ENCODE measurements at regions not wholly inside any gene's neighbourhood (a gene's known extent, or its start where the extent isn't known, plus 50 kb on each side); places are given as distances from the start of the nearest gene placed in this dataset.

- TF ChIP-seq SIN3A (IDR thresholded peaks at IDR 0.05; ENCODE audit: borderline replicate concordance, insufficient read depth, low read length) (no peak), POLR2AphosphoS5 (IDR thresholded peaks at IDR 0.05; ENCODE audit: low read depth, low read length) (no peak), FOXP2 (optimal IDR thresholded peaks at IDR 0.05; ENCODE audit: borderline replicate concordance, extremely low read depth, extremely low read length, insufficient read depth) (no peak), TAF1 (IDR thresholded peaks at IDR 0.05; ENCODE audit: borderline replicate concordance, insufficient read depth, low read length) (no peak), REST (IDR thresholded peaks at IDR 0.05; ENCODE audit: insufficient read depth in 1 of 2, low read depth in 2 of 2, low read length in 2 of 2) (no peak)
Measured at GRCh38 chr2:41410011-41410410, 637.8 kb upstream of the PKDCC start.

- TF ChIP-seq REST (IDR thresholded peaks at IDR 0.05; ENCODE audit: insufficient read depth in 1 of 2, low read depth in 2 of 2, low read length in 2 of 2) (no peak), TAF1 (IDR thresholded peaks at IDR 0.05; ENCODE audit: borderline replicate concordance, insufficient read depth, low read length) (no peak), SIN3A (IDR thresholded peaks at IDR 0.05; ENCODE audit: borderline replicate concordance, insufficient read depth, low read length) (no peak), POLR2AphosphoS5 (IDR thresholded peaks at IDR 0.05; ENCODE audit: low read depth, low read length) (no peak), FOXP2 (optimal IDR thresholded peaks at IDR 0.05; ENCODE audit: borderline replicate concordance, extremely low read depth, extremely low read length, insufficient read depth) (no peak)
Measured at GRCh38 chr2:41413813-41414485, 633.9 kb upstream of the PKDCC start.

GRCh38 chr2:41414486-41415230 is 633.2 kb upstream of the PKDCC start:
- TF ChIP-seq FOXP2 (optimal IDR thresholded peaks at IDR 0.05; ENCODE audit: borderline replicate concordance, extremely low read depth, extremely low read length, insufficient read depth) (no peak), TAF1 (IDR thresholded peaks at IDR 0.05; ENCODE audit: borderline replicate concordance, insufficient read depth, low read length) (no peak), SIN3A (IDR thresholded peaks at IDR 0.05; ENCODE audit: borderline replicate concordance, insufficient read depth, low read length) (no peak), POLR2AphosphoS5 (IDR thresholded peaks at IDR 0.05; ENCODE audit: low read depth, low read length) (no peak), REST (IDR thresholded peaks at IDR 0.05; ENCODE audit: insufficient read depth in 1 of 2, low read depth in 2 of 2, low read length in 2 of 2) (no peak)

GRCh38 chr2:41417511-41417910 is 630.3 kb upstream of the PKDCC start:
- no peak for TF ChIP-seq SIN3A (IDR thresholded peaks at IDR 0.05; ENCODE audit: borderline replicate concordance, insufficient read depth, low read length)
- no peak for TF ChIP-seq POLR2AphosphoS5 (IDR thresholded peaks at IDR 0.05; ENCODE audit: low read depth, low read length)
- no peak for TF ChIP-seq TAF1 (IDR thresholded peaks at IDR 0.05; ENCODE audit: borderline replicate concordance, insufficient read depth, low read length)
- TF ChIP-seq REST (IDR thresholded peaks at IDR 0.05; ENCODE audit: insufficient read depth in 1 of 2, low read depth in 2 of 2, low read length in 2 of 2) = no peak
- no peak for TF ChIP-seq FOXP2 (optimal IDR thresholded peaks at IDR 0.05; ENCODE audit: borderline replicate concordance, extremely low read depth, extremely low read length, insufficient read depth)
